HCEC 1CT (cell line): ENCODE measurements at regions not wholly inside any gene's neighbourhood (a gene's known extent, or its start where the extent isn't known, plus 50 kb on each side); places are given as distances from the start of the nearest gene placed in this dataset.

Experiments
- DNase-seq: peaks from one replicate; pipeline ENCODE4 v3.0.0-alpha.2; 2017

DNA sequence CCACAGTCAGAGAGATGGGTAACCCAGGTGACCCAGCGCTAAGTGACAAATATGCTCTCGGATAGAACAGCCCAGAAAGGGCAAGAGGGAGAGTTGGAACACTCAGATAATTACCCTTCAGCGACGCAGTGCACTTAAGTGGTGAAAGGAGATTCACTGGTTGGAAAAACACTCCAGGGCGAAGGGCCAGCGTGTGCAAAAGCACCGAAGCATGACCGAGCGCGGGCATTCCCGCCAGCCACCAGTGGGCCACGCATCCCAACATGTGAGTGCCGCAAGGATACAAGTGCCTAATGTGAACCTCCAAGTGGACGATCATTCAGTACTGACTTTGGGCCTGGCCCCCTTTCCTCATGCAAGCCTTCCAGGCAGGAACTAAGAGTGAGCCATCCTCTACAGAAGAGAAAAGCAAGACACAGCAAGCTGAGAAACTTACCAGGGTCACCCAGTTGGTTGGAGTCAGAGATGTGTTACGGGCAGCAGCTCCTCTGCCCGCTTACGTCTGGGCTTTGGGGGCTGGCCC lies 258.4 kb downstream of the C16orf95 start:
- no peak for DNase-seq

DNA sequence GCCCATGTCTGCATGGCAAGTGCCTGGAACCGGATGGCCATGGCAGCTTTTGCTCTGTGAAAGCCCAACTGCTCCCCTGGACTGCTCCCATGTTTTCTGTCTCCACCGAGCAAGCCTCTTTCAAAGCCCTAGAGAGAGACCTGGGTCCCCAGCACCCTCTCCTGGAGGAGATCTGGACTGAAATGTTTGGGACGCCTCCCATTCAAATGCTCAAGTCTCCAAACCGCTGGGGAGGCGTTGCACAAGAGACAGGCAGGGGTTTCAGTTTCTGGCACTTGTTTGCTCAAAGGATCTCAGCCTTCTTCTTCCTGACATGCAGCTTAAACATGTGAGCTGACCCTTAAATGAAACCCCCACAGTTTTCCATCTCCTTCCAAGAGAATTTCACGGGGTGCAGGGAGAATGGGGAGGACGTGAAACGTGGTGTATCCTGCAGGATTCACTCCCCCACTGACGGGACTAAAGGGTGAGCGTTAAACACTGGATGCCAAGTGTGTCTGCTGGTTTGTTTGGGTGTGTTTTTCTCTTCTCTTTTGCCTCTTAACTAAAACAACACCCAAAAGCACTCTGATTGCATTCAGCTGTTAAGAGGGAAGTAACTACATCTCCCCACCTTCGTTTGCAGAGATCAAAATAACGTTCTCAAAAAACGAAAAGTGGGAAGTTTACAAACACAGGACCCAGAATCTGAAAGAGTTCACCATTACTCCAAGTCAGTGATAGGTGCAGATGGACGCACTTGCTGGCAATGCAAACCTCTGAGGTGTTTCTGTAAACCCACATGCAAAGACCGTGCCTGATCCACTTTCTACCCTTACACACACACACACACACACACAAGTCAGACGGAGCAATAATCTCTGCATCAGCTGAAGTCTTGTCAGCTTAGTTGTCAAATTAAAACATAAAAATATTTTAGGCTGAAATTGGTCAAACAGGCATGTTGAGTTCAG lies 256.9 kb downstream of the C16orf95 start:
- DNase-seq, result peak; percentile 30

DNA sequence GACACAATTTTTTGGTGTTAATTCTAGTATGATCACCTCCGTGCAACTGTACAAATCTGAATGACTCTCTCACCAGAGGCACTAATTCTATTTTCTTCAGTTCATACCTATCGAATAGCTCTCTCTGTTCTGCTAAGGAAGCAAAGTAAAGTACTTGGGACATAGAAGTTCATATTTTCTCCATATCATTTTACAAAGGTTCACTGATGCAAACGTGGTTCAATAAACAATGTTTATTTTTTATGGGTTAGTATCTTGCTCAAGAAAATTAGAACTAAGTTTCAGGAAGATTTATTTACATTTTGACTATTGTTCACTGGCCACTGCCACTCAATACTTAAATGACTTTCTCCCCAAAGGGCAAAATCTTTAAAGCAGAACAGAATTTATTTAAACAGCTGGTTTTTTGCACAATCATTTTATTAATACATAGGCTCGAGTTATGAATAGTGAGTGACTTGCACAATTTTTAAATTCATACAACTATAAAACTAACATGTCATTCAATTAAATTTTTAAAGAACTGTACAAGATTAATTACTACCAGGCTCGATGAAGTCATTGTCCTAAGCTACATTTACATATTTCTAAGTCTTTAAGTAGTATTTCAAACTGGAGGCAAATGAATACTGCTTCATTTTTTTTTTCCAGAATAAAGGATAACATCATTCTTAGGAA lies 255.8 kb downstream of the C16orf95 start:
- no peak for DNase-seq

DNA sequence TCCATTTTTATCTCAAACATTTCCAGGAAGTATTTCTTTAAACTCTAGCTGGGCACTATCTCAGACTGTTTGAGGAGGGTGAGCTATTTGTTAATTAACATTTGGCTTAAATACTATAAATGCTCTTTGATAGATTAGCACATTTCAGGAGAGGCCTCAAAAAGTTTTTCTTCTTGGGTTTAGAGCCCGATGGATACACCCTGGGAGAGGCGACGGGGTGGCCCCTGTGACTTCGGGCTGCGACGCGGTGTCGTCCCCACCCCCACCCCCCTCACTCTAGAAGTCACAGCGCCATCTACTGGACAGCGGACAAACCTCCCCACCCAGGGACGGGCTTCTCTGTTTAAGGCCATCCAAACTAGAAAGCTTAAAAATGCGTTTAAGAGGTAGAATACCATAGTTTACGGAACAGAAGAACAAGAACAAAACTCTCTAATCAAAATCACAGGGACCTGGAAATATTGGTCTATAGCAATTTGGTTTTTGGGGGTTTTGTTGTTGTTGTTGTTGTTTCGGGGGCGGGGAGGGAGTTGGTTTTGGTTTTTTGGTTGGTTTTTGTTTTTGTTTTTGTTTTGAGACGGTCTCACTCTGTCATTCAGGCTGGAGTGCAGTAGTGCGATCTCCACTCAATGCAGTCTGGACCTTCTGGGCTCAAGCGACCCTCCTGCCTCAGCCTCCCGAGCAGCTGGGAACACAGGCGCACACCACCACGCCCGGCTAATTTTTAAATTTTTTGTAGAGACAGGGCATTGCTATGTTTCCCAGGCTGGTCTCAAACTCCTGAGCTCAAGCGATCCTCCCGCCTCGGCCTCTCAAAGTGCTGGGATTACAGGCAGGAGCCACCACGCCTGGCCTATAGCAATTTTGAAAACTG lies 254.4 kb downstream of the C16orf95 start:
- peak; percentile 52 for DNase-seq

DNA sequence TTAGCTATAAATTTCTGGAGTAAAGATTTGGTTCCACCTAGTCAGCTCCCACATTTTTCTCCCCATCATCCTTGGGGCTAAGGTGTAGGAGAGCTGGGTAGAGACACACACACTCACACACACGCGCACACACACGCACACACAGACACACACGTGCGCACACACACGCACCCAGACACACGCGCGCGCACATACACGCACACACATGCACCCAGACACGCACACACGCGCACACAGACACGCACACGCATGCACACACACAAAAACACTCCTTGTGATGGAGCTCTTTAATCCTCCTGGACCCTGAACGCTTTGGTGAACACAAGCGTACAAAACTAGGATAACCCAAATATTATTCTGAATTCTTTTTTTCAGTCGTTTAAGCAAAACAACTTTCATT lies 253.6 kb downstream of the C16orf95 start:
- no peak for DNase-seq

DNA sequence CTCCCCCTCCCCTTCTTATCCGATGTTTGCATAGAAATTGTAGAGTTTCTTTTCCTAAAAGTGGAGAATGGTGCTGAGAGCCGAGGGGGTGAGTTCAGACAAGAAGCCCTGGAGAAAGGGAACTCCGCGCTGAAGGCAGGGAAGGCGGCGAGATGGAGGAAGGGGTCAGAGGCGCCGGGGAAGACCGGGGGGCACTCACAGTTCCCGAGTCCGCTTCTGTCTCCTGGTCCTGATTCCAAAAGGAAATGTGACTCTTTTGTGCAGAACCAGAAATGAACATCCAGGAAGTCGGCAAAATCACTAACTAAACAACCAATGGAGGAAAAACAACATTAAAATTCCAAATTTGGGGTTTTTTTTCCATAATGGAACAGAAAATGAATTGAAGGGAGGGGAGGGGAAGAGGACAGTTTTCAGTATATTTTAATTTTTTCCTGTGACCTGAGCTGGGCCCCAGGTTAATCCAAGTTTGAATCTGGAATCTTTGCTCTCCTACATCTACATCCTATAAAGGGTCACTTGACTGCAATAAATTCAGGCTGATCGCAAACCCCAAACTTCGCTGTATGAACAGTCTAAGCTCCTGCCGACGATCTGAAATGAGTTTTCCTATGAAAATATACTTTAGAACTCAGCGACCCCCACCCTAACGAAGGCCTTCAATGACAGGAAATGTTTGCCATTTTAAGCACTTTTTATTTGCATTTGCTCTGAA lies 252.3 kb downstream of the C16orf95 start:
- DNase-seq, result no peak

DNA sequence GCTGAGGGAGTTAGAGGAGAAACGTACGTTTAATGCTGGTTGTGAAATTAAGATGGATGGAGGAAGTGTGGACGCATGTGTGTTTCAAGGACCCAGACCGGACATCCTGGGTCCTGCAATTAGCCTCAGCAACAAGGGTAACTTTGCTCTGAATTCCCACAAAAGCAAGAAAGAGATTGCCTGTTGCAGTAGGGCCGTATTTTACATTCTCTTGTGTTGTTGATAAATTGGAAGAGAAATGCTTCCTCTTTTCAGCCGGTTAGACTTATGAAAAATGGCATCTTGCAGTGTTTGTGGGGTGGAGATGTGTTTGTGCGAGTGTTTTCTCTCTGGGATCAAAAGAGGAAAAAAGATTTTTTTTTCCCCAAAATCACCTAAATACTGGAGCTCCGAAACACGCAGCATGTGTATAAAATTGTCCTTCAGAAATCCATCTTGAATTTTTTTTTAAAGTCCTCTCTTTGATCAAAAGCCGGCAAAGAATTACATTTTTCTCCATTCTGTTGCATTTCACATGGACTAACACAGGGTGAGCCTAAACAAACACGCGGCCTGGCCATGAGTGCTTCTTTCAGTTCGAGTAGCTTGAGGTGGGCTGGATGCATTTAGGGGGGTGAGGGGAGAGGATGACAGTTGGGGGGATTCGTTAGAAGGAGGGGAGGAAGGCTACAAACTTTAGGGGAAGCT lies 251.6 kb downstream of the C16orf95 start:
- no peak for DNase-seq

DNA sequence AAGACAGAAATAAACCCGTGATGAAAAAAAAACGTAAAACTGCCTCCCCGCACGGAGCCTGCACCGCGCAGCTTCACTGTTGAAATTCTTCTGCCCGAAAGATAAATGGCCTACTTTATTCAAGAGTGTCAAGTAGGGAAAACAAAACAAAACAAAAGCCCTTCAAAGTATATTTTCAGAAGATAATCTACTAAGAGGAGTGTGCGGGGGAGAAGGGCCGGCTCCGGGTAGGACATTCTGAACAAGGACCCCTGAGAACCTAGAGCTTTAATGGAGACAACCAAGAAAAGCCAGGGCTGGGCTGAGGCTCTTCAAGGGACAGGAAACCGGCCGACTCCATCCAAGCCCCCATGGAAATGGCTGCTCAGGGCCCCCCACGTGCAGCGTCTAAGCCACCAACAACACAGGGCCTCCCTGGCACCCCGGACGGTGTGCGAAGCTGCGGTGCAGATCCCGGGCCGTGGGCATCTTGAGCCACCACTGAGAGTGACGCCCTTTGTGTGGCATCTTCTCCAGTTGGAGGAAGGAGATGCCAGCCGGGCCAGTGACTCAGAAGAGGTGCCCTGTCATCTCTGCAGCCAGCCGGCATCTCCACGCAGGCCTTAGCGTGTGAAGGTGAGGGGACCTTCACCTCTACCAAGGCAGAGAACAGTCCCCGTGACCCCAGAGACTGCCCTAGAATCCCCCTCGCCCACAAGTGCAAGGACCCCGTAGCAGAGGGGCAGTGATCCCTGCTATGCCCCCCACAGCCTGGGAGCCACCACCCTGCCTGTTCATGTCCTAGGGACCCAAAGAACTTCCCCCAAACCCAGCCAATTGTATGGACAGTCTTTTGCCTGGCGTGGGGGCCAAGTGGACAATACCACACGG lies 250.8 kb downstream of the C16orf95 start:
- DNase-seq, result no peak

DNA sequence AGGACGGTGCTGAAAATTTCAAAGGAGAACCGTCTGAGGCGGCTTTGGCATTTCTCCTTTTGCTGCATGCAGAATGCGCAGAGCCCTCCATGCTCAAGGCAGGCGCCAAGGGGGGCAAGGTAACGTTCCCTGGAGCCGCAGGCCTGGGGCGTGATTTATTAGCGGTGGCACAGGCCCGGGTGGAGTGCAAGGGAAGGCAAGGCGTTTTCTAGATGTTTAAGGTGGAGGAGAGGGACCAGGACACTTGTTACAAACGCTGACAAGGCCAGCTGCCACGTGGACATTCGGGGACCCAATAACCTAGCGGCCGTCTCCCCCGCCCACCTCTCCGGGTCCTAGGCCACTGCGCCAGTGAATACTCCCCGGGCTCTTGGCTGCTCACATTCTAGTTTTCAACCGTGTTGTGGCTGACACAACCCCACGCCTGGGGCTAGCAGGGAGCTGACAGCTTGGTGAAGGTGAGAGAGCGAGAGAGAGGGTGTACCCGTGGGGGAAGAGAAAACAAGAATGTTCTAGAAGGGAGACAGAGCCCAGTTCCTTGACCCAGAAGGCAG lies 250.1 kb downstream of the C16orf95 start:
- no peak for DNase-seq

DNA sequence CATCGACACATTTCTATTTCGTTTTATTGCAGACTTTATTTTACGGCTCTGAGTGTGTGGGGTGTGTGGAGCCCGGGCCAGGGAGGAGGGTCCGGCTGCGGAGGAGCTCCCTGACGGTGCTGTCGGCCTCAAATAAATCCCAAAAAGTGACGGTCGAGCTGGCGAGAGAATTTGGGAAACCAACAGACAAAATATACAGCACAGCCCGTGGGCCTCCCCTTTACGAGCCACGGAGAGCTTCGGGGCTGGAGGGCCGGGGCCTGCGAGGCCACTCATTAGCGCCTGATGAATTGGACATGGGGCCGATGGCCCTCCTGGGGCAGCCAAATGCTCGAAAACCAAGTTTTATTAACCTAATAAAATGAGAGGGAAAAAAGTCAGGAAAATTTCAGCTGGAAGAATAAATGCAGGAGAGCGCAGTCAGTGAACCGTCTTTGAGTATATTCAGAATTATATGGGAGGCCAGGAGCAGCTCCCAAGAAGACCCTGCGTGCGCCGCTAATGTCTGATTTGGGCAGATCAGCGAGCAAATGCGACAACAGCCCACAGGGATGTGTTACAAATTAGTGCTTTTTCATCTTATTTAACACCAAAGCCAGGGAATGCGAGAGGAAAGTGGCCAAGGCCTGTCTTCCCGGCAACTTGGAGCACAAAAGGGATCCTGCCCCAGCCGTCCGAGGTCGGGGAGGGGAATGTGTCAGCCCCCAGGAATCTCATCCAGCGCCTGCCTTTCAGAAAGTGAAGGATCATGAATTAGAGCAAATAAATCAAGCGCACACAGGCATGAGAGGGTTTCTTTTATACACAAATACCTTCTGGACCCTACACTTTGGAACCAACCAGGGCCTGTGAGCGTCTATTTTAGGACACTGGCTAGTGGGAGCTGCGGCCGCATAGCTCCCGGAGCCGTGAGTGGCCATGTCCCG lies 249.1 kb downstream of the C16orf95 start:
- no peak for DNase-seq

DNA sequence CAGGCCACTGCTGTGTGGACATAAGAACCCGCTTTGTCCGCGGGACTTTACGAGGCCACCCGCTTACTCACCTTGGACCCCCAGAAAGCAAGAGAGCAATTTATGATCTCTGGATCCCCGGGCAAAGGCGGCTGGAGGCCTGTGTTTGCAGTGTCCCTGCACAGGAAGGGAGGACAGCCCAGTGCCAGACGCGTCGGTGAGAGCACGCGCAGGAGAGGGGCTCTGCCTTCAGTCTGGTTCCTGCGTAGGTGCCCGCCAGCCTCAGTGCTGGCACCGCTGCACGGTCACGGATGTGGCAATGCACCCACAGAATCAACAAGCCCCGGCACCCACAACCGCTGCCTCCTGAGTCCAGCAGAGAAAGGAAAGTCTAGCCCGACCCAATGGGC lies 248.4 kb downstream of the C16orf95 start:
- no peak for DNase-seq

DNA sequence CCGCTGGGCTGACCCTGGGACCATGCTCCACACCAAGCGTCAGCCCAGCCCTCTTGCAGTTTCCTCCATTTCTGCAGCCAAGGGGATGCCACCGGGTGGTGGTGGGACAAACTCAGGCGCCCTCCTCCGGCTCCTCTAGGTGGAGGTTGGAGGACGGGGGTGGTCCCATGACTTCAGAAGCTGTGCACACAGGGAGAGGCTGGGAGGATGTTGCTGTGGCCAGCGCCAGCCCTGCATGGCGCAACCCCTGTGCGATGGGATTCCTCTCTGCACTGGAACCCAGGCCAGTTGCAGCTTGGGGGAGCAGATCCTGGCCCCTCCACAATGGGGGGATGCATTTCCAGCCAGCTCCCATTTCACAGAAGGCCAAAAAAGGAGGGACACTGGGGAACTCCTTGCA lies 246.5 kb downstream of the C16orf95 start:
- no peak for DNase-seq

DNA sequence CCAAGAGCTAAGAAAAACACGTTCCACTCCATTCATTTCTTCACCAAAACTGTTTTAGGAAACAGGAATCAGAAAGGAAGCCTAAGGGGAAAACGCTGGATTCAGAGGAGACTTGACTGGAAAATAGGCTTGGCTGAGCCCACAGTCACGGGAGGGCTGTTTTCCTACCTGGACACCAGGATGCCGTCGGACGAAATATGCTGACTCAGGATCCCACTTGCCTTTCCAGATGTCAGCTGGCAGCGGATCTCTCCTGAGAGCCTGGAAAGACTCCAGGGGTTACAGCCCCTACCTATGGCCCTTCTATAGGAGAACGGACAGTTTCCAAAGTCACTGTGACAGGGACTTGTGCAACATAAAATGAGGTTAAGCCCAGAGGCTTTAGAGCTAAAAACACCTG lies 245.1 kb downstream of the C16orf95 start:
- DNase-seq, result no peak

DNA sequence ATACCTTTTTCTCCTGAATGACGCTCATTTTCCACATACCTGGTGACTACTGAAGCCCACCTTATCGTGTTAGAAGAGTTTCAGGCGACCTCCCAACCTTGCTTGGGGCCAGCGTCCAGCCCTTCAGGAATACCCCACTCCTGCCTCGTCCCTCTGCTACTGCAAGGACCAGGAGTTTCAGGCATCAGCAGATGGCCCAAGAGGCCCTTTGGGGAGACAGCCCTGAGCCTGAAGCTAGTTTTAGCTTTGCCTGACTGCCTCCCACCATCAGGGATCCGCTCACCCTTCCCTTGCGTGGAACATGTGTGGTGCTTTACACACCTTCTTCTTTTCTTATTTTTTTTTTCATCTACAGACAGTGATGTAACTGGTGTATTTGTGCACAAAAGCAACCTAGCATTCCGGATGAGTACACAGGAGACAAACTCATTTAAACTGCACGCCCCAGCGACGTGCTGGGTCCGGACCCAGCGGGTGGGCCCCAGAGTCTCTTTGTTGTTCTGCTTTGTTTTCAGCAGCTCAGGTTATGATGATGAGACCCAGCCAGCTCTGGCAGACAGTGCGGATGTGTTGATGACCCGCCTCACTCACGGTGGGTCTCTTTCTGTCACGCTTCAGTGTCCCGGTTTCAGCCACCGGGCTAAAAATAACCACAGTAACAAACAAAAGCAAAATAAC lies 242.4 kb downstream of the C16orf95 start:
- no peak for DNase-seq

DNA sequence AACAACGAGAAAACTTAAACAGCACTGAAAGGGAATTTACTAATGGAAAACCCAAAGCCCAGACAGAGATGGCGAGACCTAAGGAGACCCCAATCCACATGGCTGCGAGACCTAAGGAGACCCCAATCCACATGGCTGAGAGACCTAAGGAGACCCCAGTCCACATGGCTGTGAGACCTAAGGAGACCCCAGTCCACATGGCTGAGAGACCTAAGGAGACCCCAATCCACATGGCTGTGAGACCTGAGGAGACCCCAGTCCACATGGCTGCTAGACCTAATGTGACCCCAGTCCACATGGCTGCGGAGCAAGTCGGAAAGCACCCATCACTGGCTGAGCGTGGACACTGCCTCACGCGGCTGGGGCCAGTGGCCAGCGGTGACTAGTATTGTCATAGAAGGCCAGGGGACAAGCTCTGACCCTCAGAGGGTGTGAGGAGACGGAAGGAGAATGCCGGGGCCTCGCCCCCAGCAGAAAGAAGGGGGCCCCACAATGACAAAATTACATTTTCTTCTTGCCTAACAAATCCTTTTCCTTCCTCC lies 241.8 kb downstream of the C16orf95 start:
- no peak for DNase-seq

DNA sequence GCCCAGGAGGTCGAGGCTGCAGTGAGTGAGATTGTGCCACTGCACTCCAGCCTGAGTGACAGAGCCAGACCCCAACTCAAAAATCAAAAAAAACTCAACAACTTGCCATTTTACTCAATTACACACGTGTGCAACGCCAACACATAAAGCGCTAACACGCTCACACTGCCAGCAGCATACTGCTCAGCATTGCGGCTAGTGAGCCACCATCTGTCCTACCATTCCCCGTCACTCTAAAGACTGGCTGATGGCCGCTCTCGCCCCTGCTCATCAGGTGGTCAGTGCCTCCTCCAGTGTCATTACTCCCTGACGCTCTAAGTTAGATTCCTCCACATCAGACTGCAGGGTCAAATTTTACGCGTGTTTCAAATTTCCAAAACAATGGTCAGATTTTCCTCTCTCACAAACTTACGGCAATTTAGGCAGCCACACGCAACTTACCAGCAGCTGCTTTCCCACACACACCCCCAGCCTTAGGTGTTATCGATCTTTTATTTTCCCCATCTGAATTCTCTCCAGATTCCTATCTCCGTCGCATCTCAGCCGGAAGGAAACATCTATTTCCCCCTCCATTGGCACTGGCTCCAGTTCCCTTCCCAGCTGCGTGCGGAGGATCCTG lies 240.8 kb downstream of the C16orf95 start:
- no peak for DNase-seq

DNA sequence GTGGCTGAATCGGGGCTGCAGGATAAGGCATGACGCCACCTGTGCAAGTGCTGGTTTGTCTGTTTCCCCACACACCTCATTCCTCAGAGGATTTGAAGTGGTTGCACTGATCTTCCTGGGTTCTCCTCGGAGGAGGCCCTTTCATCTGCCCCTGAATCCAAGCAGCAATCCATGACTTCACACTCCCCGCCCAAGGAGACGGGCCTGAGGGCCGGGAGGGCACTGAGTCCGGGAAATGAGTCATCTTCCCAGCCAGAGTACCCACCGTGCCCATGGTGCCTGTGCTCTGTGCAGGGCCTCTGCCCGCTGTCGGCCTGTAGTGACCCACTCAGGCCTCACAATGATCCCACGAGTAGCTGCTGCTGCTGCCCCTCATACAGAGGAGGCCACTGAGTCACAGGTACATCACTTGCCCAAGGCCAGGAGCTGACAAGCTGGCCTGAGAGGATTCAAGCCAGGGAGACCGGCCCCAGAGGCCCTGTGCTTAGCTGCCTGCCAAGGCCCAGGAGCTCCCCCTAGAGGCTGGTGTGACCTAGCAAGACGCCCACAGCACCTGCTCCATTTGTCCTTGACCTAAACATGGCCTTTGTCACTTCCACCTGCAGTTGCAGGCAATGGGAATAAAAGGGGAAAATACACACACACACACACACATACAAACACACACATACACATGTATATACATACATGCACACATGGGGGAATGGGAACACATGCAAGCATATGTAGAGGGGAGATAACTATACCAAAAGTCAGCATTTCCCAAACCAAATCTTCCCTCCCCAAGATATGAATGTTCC lies 240.0 kb downstream of the C16orf95 start:
- DNase-seq, result peak; percentile 54
